Gastrocnemius medialis (tissue), 4 donors: ENCODE measurements at regions not wholly inside any gene's neighbourhood (a gene's known extent, or its start where the extent isn't known, plus 50 kb on each side); places are given as distances from the start of the nearest gene placed in this dataset.

Experiments used
- ATAC-seq, 2 donors: fragments of 150-250 bp; one replicate each; pipeline ENCODE4 v1.9.1; 2016
- DNase-seq, 2 donors: peaks; one replicate each; pipeline ENCODE4 v3.0.0-alpha.2; 2019
- H3K27ac ChIP-seq, 4 donors: fragments of 200-600 bp; sonication (generic); 1 replicate in 1 of 4; 2 replicates in 3 of 4; pipeline ENCODE4 v1.5.1; 2016 to 2018; ENCODE audit warnings: mild to moderate bottlenecking in 2 of 4, moderate library complexity in 1 of 4
- H3K27me3 ChIP-seq, 3 donors: fragments of 200-600 bp; sonication (generic) in 2 of 3; 1 replicate in 1 of 3; 2 replicates in 2 of 3; pipeline versions ENCODE4 v1.5.1 to v1.6.0; 2016 to 2019; ENCODE audit warnings: mild to moderate bottlenecking in 1 of 3, moderate library complexity in 1 of 3
- H3K36me3 ChIP-seq, 2 donors: fragments of 200-600 bp; sonication (generic) in 1 of 2; one replicate each; pipeline ENCODE4 v1.5.1; 2017 to 2018
- H3K4me1 ChIP-seq, 2 donors: fragments of 200-600 bp; sonication (generic) in 1 of 2; one replicate each; pipeline ENCODE4 v1.5.1; 2016 to 2017; ENCODE audit warnings: mild to moderate bottlenecking in 2 of 2
- H3K4me3 ChIP-seq, 4 donors: fragments of 200-600 bp; sonication (generic) in 3 of 4; 1 replicate in 1 of 4; 2 replicates in 3 of 4; pipeline ENCODE4 v1.5.1; 2016 to 2019; ENCODE audit warnings: mild to moderate bottlenecking in 2 of 4
- H3K9me3 ChIP-seq, 3 donors: fragments of 200-600 bp; sonication (generic) in 2 of 3; 1 replicate in 1 of 3; 2 replicates in 2 of 3; pipeline ENCODE4 v1.5.1; 2016 to 2019
- POLR2A ChIP-seq, 2 donors: fragments of 450-650 bp; IDR thresholded peaks; one replicate each; pipeline ENCODE4 v1.6.1; 2017; ENCODE audit warnings: antibody characterized with exemption in 2 of 2, mild to moderate bottlenecking in 2 of 2, moderate library complexity in 2 of 2
- in situ Hi-C, 4 donors: fragments of 200-750 bp; cut with MboI; loops; one replicate each; pipeline versions ENCODE4 v1.15.0 to v1.8.0; 2017; ENCODE audit warnings: low sequenced_read_pairs in 4 of 4
- intact Hi-C: fragments of 100-400 bp; cut with DNase I; formaldehyde crosslinking; loops from one replicate; pipeline ENCODE4 v1.15.1; 2023; ENCODE audit warnings: low total_unique reads
- TF ChIP-seq, protein P1 (sequence below), 5 experiments: fragments of 450-650 bp in 3 of 5; fragments of 200-600 bp in 2 of 5; sonication (generic) in 2 of 5; IDR thresholded peaks in 4 of 5; conservative IDR thresholded peaks in 1 of 5; 1 replicate in 4 of 5; 2 replicates in 1 of 5; pipeline ENCODE4 v1.5.1; 2016 to 2019; ENCODE audit warnings: antibody characterized with exemption in 5 of 5, mild to moderate bottlenecking in 3 of 5, moderate library complexity in 3 of 5

DNA sequence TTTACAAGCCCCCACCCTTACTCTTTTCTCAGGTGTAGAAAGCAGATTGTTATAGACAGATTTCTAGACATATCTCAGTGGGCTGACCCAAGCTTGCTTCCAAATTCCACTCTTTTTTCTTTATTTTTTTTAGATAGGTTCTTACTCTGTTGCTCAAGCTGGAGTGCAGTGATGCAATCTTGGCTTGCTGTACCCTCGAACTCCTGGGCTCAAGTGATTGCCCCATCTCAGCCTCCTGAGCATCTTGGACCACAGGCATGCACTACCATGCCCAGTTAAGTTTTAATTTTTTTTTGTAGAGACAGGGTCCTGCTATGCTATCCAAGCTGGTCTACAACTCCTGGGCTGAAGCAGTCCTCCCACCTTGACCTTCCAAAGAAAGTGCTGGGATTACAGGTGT, 53.5 kb upstream of the ADAMTS9 start:
- peak; percentile 22 to 59 for DNase-seq
- no peak for TF ChIP-seq POLR2A (IDR thresholded peaks at IDR 0.05)
- TF ChIP-seq, protein P1, sequence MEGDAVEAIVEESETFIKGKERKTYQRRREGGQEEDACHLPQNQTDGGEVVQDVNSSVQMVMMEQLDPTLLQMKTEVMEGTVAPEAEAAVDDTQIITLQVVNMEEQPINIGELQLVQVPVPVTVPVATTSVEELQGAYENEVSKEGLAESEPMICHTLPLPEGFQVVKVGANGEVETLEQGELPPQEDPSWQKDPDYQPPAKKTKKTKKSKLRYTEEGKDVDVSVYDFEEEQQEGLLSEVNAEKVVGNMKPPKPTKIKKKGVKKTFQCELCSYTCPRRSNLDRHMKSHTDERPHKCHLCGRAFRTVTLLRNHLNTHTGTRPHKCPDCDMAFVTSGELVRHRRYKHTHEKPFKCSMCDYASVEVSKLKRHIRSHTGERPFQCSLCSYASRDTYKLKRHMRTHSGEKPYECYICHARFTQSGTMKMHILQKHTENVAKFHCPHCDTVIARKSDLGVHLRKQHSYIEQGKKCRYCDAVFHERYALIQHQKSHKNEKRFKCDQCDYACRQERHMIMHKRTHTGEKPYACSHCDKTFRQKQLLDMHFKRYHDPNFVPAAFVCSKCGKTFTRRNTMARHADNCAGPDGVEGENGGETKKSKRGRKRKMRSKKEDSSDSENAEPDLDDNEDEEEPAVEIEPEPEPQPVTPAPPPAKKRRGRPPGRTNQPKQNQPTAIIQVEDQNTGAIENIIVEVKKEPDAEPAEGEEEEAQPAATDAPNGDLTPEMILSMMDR (IDR thresholded peaks at IDR 0.05 in 4 of 5, conservative IDR thresholded peaks at IDR 0.05 in 1 of 5): no peak
- Histone ChIP-seq H3K9me3 (no peaks in the 10 kb centered on the region), H3K4me3 (no peak overlapping the region), H3K27me3 (no peaks in the 10 kb centered on the region), H3K27ac (no peak overlapping the region), H3K4me1 (peaks cover 3 to 7% of the 10 kb centered on the region in 2 donors), H3K36me3 (no peaks in the 10 kb centered on the region)
- peak; percentile 41 to 49 for ATAC-seq
- intact Hi-C loops (no loop called here), in situ Hi-C loops (no loop called here)

GRCh38 chr3:64739971-64740631, 52.3 kb upstream of the ADAMTS9 start:
- DNase-seq: no peak
- Histone ChIP-seq H3K9me3 (no peaks in the 10 kb centered on the region), H3K4me1 (peaks cover 3 to 7% of the 10 kb centered on the region in 2 donors), H3K36me3 (no peaks in the 10 kb centered on the region), H3K4me3 (no peak overlapping the region), H3K27me3 (no peaks in the 10 kb centered on the region), H3K27ac (peak overlapping the region in 1 of 4 donors; percentile 10)
- intact Hi-C loops: no loop called here
- in situ Hi-C loops: no loop called here
- peak; percentile 49 to 55 for ATAC-seq
- TF ChIP-seq, protein P1 (IDR thresholded peaks at IDR 0.05 in 4 of 5, conservative IDR thresholded peaks at IDR 0.05 in 1 of 5): no peak
- no peak for TF ChIP-seq POLR2A (IDR thresholded peaks at IDR 0.05)
